ENCODE measurements at regions not wholly inside any gene's neighbourhood (a gene's known extent, or its start where the extent isn't known, plus 50 kb on each side); places are given as distances from the start of the nearest gene placed in this dataset.

DNA sequence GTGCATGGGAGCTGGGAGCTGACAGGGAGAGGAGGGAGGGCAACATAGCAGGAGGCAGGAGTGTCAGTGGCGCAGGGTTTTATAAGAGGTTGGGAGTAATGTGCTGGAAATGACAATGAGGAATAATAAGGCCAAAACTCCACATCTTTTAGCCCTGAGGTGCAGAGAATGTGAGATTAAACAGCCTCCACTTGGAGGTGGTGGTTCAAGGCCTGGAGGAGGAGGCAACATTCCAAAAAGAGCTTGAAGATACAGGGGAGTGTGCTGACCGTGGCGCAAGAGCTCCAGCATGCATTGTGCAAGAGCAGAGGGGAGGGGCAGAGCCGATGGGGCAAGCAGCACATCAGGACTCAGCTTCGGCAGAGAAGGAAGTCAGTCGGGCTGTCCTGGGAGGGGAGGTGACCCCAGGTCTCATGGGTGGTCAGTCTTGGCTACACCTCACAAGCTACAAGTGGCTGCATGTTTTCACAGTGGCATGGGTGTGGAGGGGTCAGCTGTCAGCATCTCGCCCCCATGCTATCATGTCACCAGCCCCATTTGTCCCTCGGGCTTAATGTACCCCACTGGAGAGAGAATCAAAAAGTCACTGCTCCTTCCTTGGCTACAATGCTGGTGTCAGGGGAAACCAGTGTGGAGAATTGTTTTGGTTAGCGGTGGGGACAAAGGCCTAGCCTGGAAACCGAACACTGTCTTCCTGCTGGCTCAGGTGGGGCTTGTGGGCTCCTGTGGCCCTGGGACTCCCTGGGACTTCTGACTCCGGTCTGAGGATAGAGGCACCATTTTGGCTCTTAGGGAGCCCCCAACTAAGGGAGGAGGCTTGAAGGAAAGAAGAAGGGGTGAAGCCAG lies 208.0 kb downstream of the ZFP36L2 start:
- H3K4me2 ChIP-seq: no peak overlapping the region
- H2AFZ ChIP-seq: no peak overlapping the region
- peak overlapping the region; percentile 34 for H3K27ac ChIP-seq
- no peaks in the 10 kb centered on the region for H3K79me2 ChIP-seq
- H4K20me1 ChIP-seq (ENCODE audit: insufficient read depth, poor library complexity, severe bottlenecking): no peaks in the 10 kb centered on the region
- H3K4me3 ChIP-seq: no peak overlapping the region
- no peaks in the 10 kb centered on the region for H3K36me3 ChIP-seq (replicated peaks; ENCODE audit: insufficient read depth, low read depth)
- peaks cover 16% of the 10 kb centered on the region for H3K4me1 ChIP-seq (ENCODE audit: insufficient read depth)
- peaks cover 7% of the 10 kb centered on the region for H3K9me3 ChIP-seq (ENCODE audit: low read depth)
- H3K27me3 ChIP-seq: no peaks in the 10 kb centered on the region
- TF ChIP-seq, protein P1, sequence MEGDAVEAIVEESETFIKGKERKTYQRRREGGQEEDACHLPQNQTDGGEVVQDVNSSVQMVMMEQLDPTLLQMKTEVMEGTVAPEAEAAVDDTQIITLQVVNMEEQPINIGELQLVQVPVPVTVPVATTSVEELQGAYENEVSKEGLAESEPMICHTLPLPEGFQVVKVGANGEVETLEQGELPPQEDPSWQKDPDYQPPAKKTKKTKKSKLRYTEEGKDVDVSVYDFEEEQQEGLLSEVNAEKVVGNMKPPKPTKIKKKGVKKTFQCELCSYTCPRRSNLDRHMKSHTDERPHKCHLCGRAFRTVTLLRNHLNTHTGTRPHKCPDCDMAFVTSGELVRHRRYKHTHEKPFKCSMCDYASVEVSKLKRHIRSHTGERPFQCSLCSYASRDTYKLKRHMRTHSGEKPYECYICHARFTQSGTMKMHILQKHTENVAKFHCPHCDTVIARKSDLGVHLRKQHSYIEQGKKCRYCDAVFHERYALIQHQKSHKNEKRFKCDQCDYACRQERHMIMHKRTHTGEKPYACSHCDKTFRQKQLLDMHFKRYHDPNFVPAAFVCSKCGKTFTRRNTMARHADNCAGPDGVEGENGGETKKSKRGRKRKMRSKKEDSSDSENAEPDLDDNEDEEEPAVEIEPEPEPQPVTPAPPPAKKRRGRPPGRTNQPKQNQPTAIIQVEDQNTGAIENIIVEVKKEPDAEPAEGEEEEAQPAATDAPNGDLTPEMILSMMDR (IDR thresholded peaks at IDR 0.05; ENCODE audit: poor library complexity): no peak
- TF ChIP-seq EZH2phosphoT487 (IDR thresholded peaks at IDR 0.05; ENCODE audit: low read depth, severe bottlenecking, unreplicated experiment): no peak
- no peak for TF ChIP-seq EZH2 (IDR thresholded peaks at IDR 0.05; ENCODE audit: borderline replicate concordance)
- H3K9me2 ChIP-seq (replicated peaks; ENCODE audit: insufficient read depth): no peaks in the 10 kb centered on the region
- DNase-seq (ENCODE audit: low spot score): peak; percentile 75
- WGBS (ENCODE audit: low lambda C conversion rate, missing lambda C conversion rate): 71% methylated on average over 11 of the region's 11 CpGs

- no peak for DNase-seq (ENCODE audit: low spot score)
- Histone ChIP-seq H3K4me3 (no peak overlapping the region), H3K27me3 (no peaks in the 10 kb centered on the region), H3K4me1 (ENCODE audit: insufficient read depth) (peaks cover 15% of the 10 kb centered on the region), H3K79me2 (no peaks in the 10 kb centered on the region), H3K27ac (peak overlapping the region; percentile 42), H4K20me1 (ENCODE audit: insufficient read depth, poor library complexity, severe bottlenecking) (no peaks in the 10 kb centered on the region), H3K36me3 (replicated peaks; ENCODE audit: insufficient read depth, low read depth) (no peaks in the 10 kb centered on the region), H3K9me3 (ENCODE audit: low read depth) (no peaks in the 10 kb centered on the region), H3K4me2 (no peak overlapping the region), H2AFZ (no peak overlapping the region), H3K9me2 (replicated peaks; ENCODE audit: insufficient read depth) (peaks cover 2% of the 10 kb centered on the region)
- 69% methylated on average over 4 of the region's 4 CpGs for WGBS (ENCODE audit: low lambda C conversion rate, missing lambda C conversion rate)
- TF ChIP-seq EZH2 (IDR thresholded peaks at IDR 0.05; ENCODE audit: borderline replicate concordance) (no peak), EZH2phosphoT487 (IDR thresholded peaks at IDR 0.05; ENCODE audit: low read depth, severe bottlenecking, unreplicated experiment) (no peak)
- TF ChIP-seq, protein P1 (IDR thresholded peaks at IDR 0.05; ENCODE audit: poor library complexity): no peak
Measured at GRCh38 chr2:43013821-43014345, 212.5 kb downstream of the ZFP36L2 start.

DNA sequence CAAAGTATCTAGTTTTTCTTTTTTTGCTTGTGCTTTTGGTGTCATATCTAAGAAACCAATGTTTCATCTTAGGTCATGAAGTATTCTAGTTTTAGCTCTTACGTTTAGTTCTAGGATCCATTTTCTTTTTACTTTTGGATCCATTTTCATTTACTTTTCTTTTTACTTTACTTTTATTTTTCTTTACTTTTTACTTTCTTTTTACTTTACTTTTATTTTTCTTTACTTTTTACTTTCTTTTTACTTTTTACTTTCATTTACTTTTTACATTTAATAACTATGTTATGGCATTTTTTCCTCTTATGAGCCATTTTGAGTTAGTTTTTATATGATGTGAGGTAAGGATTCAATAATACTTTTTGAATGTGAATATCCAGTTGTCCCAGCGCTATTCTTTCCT lies 213.4 kb downstream of the ZFP36L2 start:
- no peaks in the 10 kb centered on the region for H3K9me3 ChIP-seq (ENCODE audit: low read depth)
- no peaks in the 10 kb centered on the region for H3K27me3 ChIP-seq
- H3K9me2 ChIP-seq (replicated peaks; ENCODE audit: insufficient read depth): peaks cover 2% of the 10 kb centered on the region
- no peaks in the 10 kb centered on the region for H3K79me2 ChIP-seq
- no peak overlapping the region for H2AFZ ChIP-seq
- WGBS (ENCODE audit: low lambda C conversion rate, missing lambda C conversion rate): 48% methylated on average over 2 of the region's 2 CpGs
- no peak overlapping the region for H3K4me2 ChIP-seq
- H3K4me1 ChIP-seq (ENCODE audit: insufficient read depth): peaks cover 8% of the 10 kb centered on the region
- TF ChIP-seq EZH2 (IDR thresholded peaks at IDR 0.05; ENCODE audit: borderline replicate concordance) (no peak), EZH2phosphoT487 (IDR thresholded peaks at IDR 0.05; ENCODE audit: low read depth, severe bottlenecking, unreplicated experiment) (no peak)
- TF ChIP-seq, protein P1 (IDR thresholded peaks at IDR 0.05; ENCODE audit: poor library complexity): no peak
- no peaks in the 10 kb centered on the region for H3K36me3 ChIP-seq (replicated peaks; ENCODE audit: insufficient read depth, low read depth)
- DNase-seq (ENCODE audit: low spot score): no peak
- no peak overlapping the region for H3K27ac ChIP-seq
- no peaks in the 10 kb centered on the region for H4K20me1 ChIP-seq (ENCODE audit: insufficient read depth, poor library complexity, severe bottlenecking)
- H3K4me3 ChIP-seq: no peak overlapping the region
